H9 (cell line): ENCODE measurements at regions not wholly inside any gene's neighbourhood (a gene's known extent, or its start where the extent isn't known, plus 50 kb on each side); places are given as distances from the start of the nearest gene placed in this dataset.

Experiments used
- DNase-seq: peaks from one replicate; pipeline ENCODE4 v3.0.0-alpha.2; 2017
- H2AFZ ChIP-seq: one replicate; pipeline ENCODE4 v1.6.1; 2013; ENCODE audit warnings: mild to moderate bottlenecking, low read length, control low read depth, moderate library complexity
- H2AK5ac ChIP-seq: 2 replicates; pipeline ENCODE4 v1.6.1; 2013; ENCODE audit warnings: low read length, control low read depth, mixed read lengths; ENCODE audit not compliant: insufficient read length
- H2BK120ac ChIP-seq: one replicate; pipeline ENCODE4 v1.6.1; 2013; ENCODE audit warnings: low read depth, mild to moderate bottlenecking, low read length, control low read depth, inconsistent platforms; ENCODE audit not compliant: poor library complexity, severe bottlenecking
- H2BK12ac ChIP-seq: 2 replicates; pipeline ENCODE4 v1.6.1; 2013; ENCODE audit warnings: low read length, control low read depth, mixed read lengths, low read depth; ENCODE audit not compliant: insufficient read length
- H2BK15ac ChIP-seq: 2 replicates; pipeline ENCODE4 v1.6.1; 2013; ENCODE audit warnings: low read depth, low read length, control low read depth
- H2BK20ac ChIP-seq: one replicate; pipeline ENCODE4 v1.6.1; 2013; ENCODE audit warnings: low read depth, mild to moderate bottlenecking, low read length, control low read depth, inconsistent platforms; ENCODE audit not compliant: poor library complexity, severe bottlenecking
- H2BK5ac ChIP-seq: 2 replicates; pipeline ENCODE4 v1.6.1; 2013; ENCODE audit warnings: low read length, control low read depth, mixed read lengths; ENCODE audit not compliant: insufficient read length
- H3K14ac ChIP-seq: 2 replicates; pipeline ENCODE4 v1.6.1; 2013; ENCODE audit warnings: low read length, control low read depth; ENCODE audit not compliant: insufficient read depth
- H3K18ac ChIP-seq: 2 replicates; pipeline ENCODE4 v1.6.1; 2013; ENCODE audit warnings: low read depth, mild to moderate bottlenecking, mixed read lengths, low read length, control low read depth; ENCODE audit not compliant: insufficient read length
- H3K23ac ChIP-seq: 2 replicates; pipeline ENCODE4 v1.6.1; 2013; ENCODE audit warnings: low read length, control low read depth, mixed read lengths, low read depth; ENCODE audit not compliant: insufficient read length
- H3K23me2 ChIP-seq: 2 replicates; pipeline ENCODE4 v1.6.1; 2013; ENCODE audit warnings: low read depth, mild to moderate bottlenecking, mixed read lengths, low read length, control low read depth; ENCODE audit not compliant: insufficient read length, poor library complexity, severe bottlenecking
- H3K27ac ChIP-seq: 2 replicates; pipeline ENCODE4 v1.5.1; 2013; ENCODE audit warnings: low read length, control low read depth, mixed read lengths, low read depth; ENCODE audit not compliant: insufficient read length
- H3K27me3 ChIP-seq: 2 replicates; pipeline ENCODE4 v1.6.1; 2013; ENCODE audit warnings: low read length, control low read depth, inconsistent platforms; ENCODE audit not compliant: insufficient read depth
- H3K4ac ChIP-seq: 2 replicates; pipeline ENCODE4 v1.6.1; 2013; ENCODE audit warnings: low read depth, mild to moderate bottlenecking, control low read depth, inconsistent platforms, low read length, moderate library complexity
- H3K4me1 ChIP-seq: 2 replicates; pipeline ENCODE4 v1.6.1; 2013; ENCODE audit warnings: low read length, control low read depth, inconsistent platforms; ENCODE audit not compliant: insufficient read depth
- H3K4me2 ChIP-seq: 2 replicates; pipeline ENCODE4 v1.6.1; 2013; ENCODE audit warnings: low read length, control low read depth, mixed read lengths; ENCODE audit not compliant: insufficient read length, insufficient read depth
- H3K56ac ChIP-seq: 2 replicates; pipeline ENCODE4 v1.6.1; 2013; ENCODE audit warnings: low read depth, mild to moderate bottlenecking, mixed read lengths, low read length, control low read depth; ENCODE audit not compliant: insufficient read length
- H3K79me1 ChIP-seq: 2 replicates; pipeline ENCODE4 v1.6.1; 2013; ENCODE audit warnings: low read depth, mild to moderate bottlenecking, moderate library complexity, low read length, control low read depth, inconsistent platforms; ENCODE audit not compliant: insufficient read depth, poor library complexity, severe bottlenecking
- H3K79me2 ChIP-seq: 2 replicates; pipeline ENCODE4 v1.6.1; 2013; ENCODE audit warnings: low read length, control low read depth, inconsistent platforms; ENCODE audit not compliant: insufficient read depth
- H3K9ac ChIP-seq: 2 replicates; pipeline ENCODE4 v1.6.1; 2013; ENCODE audit warnings: low read length, control low read depth, mixed read lengths; ENCODE audit not compliant: insufficient read length; ENCODE audit errors: extremely low read depth
- H3K9me3 ChIP-seq: one replicate; pipeline ENCODE4 v1.6.1; 2013; ENCODE audit warnings: low read depth, low read length, inconsistent platforms; ENCODE audit not compliant: control insufficient read depth
- H3T11ph ChIP-seq: one replicate; pipeline ENCODE4 v1.6.1; 2013; ENCODE audit warnings: mild to moderate bottlenecking, low read length, control low read depth, inconsistent platforms
- H4K20me1 ChIP-seq: one replicate; pipeline ENCODE4 v1.6.1; 2013; ENCODE audit not compliant: control insufficient read depth, insufficient read length, insufficient read depth
- H4K5ac ChIP-seq: 2 replicates; pipeline ENCODE4 v1.6.1; 2013; ENCODE audit warnings: low read depth, mild to moderate bottlenecking, mixed read lengths, low read length, control low read depth; ENCODE audit not compliant: insufficient read length
- H4K8ac ChIP-seq: replicated peaks from 2 replicates; pipeline ENCODE4 v1.6.1; 2013; ENCODE audit warnings: low read length, control low read depth, mixed read lengths, low read depth; ENCODE audit not compliant: insufficient read length
- H4K91ac ChIP-seq: 2 replicates; pipeline ENCODE4 v1.6.1; 2013; ENCODE audit warnings: low read depth, mild to moderate bottlenecking, moderate library complexity, mixed read lengths, low read length, control low read depth; ENCODE audit not compliant: insufficient read length
- H3K27ac Mint-ChIP-seq, 3 experiments: 2 replicates in 2 of 3; 3 replicates in 1 of 3; pipeline ENCODE4 v1.8.0; 2020 to 2021; ENCODE audit warnings: mixed read lengths in 3 of 3, mild to moderate bottlenecking in 1 of 3, moderate library complexity in 1 of 3
- H3K27me3 Mint-ChIP-seq: 2 replicates; pipeline ENCODE4 v1.8.0; 2021; ENCODE audit warnings: low read depth, mild to moderate bottlenecking, moderate library complexity, mixed read lengths
- H3K36me3 Mint-ChIP-seq, 3 experiments: 2 replicates in 2 of 3; 3 replicates in 1 of 3; pipeline ENCODE4 v1.8.0; 2020 to 2021; ENCODE audit warnings: low read depth in 3 of 3, mixed read lengths in 3 of 3; ENCODE audit not compliant: insufficient read depth in 1 of 3
- H3K4me1 Mint-ChIP-seq, 2 experiments: 2 replicates each; pipeline ENCODE4 v1.8.0; 2020; ENCODE audit warnings: mixed read lengths in 2 of 2
- H3K4me3 Mint-ChIP-seq, 2 experiments: 2 replicates in 1 of 2; 3 replicates in 1 of 2; pipeline ENCODE4 v1.8.0; 2020 to 2021; ENCODE audit warnings: mild to moderate bottlenecking in 2 of 2, mixed read lengths in 2 of 2, moderate library complexity in 1 of 2
- H3K9me3 Mint-ChIP-seq, 2 experiments: 2 replicates in 1 of 2; 3 replicates in 1 of 2; pipeline ENCODE4 v1.8.0; 2020; ENCODE audit warnings: mild to moderate bottlenecking in 2 of 2, mixed read lengths in 2 of 2, moderate library complexity in 1 of 2
- CTCF ChIP-seq: fragments of 200-600 bp; sonication (generic); conservative IDR thresholded peaks from 3 replicates; pipeline ENCODE4 v1.8.0; 2021; ENCODE audit warnings: antibody characterized with exemption, mild to moderate bottlenecking
- WGBS: extraction: QIAGEN DNeasy Blood & Tissue Kit; methylation state at CpG from one replicate; pipeline ENCODE4 v1.1.7; 2013; ENCODE audit warnings: missing lambda C conversion rate, low lambda C conversion rate, mixed read lengths; ENCODE audit not compliant: insufficient read length; ENCODE audit errors: extremely low coverage; 5-methylcytosine and 5-hydroxymethylcytosine counted together

GRCh38 chr4:45596379-45597101 is 527.3 kb downstream of the GABRG1 start:
- Mint-ChIP-seq H3K27ac (no peak overlapping the region), H3K4me1 (peaks cover 8 to 9% of the 10 kb centered on the region in 2 experiments), H3K36me3 (no peaks in the 10 kb centered on the region), H3K4me3 (no peak overlapping the region), H3K27me3 (no peaks in the 10 kb centered on the region), H3K9me3 (no peaks in the 10 kb centered on the region)
- Histone ChIP-seq H3K79me1 (no peaks in the 10 kb centered on the region), H3K18ac (no peak overlapping the region), H3K9me3 (no peaks in the 10 kb centered on the region), H3K4me2 (no peak overlapping the region), H3K4ac (no peak overlapping the region), H4K5ac (no peak overlapping the region), H3T11ph (no peak overlapping the region), H2BK120ac (no peak overlapping the region), H3K56ac (no peak overlapping the region), H4K8ac (no peak overlapping the region), H3K9ac (no peak overlapping the region), H4K91ac (no peak overlapping the region), H2BK20ac (no peak overlapping the region), H3K27ac (no peak overlapping the region), H2AK5ac (no peak overlapping the region), H3K4me1 (peaks cover 4% of the 10 kb centered on the region; the same call in 1 of the 2 replicates), H3K79me2 (no peaks in the 10 kb centered on the region), H2BK12ac (no peak overlapping the region), H4K20me1 (no peaks in the 10 kb centered on the region), H2BK15ac (no peak overlapping the region), H3K23ac (no peak overlapping the region), H3K14ac (no peak overlapping the region), H2BK5ac (no peak overlapping the region), H3K27me3 (no peaks in the 10 kb centered on the region), H2AFZ (no peak overlapping the region), H3K23me2 (no peaks in the 10 kb centered on the region)
- no peak for DNase-seq
- WGBS = no CpG with 5 or more reads among the region's 6 CpGs
- no peak for TF ChIP-seq CTCF
